Transverse colon (tissue), 4 donors: ENCODE measurements at regions not wholly inside any gene's neighbourhood (a gene's known extent, or its start where the extent isn't known, plus 50 kb on each side); places are given as distances from the start of the nearest gene placed in this dataset.

ENCODE experiments used
- CTCF ChIP-seq, 5 experiments: fragments of 200-600 bp in 3 of 5; fragments of 450-650 bp in 2 of 5; sonication (generic) in 3 of 5; IDR thresholded peaks; 1 replicate in 2 of 5; 2 replicates in 3 of 5; pipeline ENCODE4 v1.5.1; 2016 to 2017; ENCODE audit warnings: antibody characterized with exemption in 5 of 5, inconsistent platforms in 3 of 5, mild to moderate bottlenecking in 2 of 5, moderate library complexity in 1 of 5
- POLR2A ChIP-seq: fragments of 450-650 bp; IDR thresholded peaks from one replicate; pipeline ENCODE4 v1.6.1; 2016; ENCODE audit warnings: antibody characterized with exemption, mild to moderate bottlenecking, moderate library complexity
- POLR2AphosphoS5 ChIP-seq, 3 donors: sonication (generic); formaldehyde crosslinking; IDR thresholded peaks; one replicate each; pipeline ENCODE4 v1.6.1; 2016; ENCODE audit warnings: antibody characterized with exemption in 3 of 3

GRCh38 chr11:59267196-59267595, 54.5 kb upstream of the MPEG1 start:
- TF ChIP-seq CTCF (IDR thresholded peaks at IDR 0.05) (no peak), POLR2AphosphoS5 (IDR thresholded peaks at IDR 0.05) (no peak), POLR2A (no peak)
